ENCODE measurements at regions not wholly inside any gene's neighbourhood (a gene's known extent, or its start where the extent isn't known, plus 50 kb on each side); places are given as distances from the start of the nearest gene placed in this dataset.

DNA sequence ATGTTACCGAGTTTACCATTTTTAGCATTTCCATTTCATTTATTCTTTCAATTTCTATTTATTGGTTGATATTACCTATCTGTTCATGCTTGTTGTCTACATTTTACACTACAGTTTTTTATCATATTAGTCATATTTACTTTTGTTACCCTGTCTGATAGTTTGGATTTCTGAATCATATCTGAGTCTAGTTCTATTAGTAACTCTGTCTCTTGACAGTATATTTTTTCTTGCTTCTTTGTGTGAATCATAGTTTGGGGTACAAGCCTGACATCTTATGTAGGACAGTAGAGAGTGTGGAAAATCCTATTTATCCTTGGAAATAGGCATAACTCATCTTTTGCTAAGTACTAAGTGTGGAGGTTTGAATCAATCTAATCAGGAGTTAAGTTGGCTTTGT is 263.9 kb upstream of the SESN3 start:
- no peak overlapping the region for H3K27ac Mint-ChIP-seq (ENCODE audit: unreplicated experiment)
- no peak overlapping the region for H3K4me3 Mint-ChIP-seq (ENCODE audit: unreplicated experiment)
- peaks cover 10% of the 10 kb centered on the region for H3K36me3 Mint-ChIP-seq (ENCODE audit: low read depth)
- H3K4me1 Mint-ChIP-seq (ENCODE audit: low read depth), result peaks cover 16% of the 10 kb centered on the region
- peaks cover 30% of the 10 kb centered on the region for H3K9me3 Mint-ChIP-seq (ENCODE audit: low read depth)
- TF ChIP-seq, protein P1, sequence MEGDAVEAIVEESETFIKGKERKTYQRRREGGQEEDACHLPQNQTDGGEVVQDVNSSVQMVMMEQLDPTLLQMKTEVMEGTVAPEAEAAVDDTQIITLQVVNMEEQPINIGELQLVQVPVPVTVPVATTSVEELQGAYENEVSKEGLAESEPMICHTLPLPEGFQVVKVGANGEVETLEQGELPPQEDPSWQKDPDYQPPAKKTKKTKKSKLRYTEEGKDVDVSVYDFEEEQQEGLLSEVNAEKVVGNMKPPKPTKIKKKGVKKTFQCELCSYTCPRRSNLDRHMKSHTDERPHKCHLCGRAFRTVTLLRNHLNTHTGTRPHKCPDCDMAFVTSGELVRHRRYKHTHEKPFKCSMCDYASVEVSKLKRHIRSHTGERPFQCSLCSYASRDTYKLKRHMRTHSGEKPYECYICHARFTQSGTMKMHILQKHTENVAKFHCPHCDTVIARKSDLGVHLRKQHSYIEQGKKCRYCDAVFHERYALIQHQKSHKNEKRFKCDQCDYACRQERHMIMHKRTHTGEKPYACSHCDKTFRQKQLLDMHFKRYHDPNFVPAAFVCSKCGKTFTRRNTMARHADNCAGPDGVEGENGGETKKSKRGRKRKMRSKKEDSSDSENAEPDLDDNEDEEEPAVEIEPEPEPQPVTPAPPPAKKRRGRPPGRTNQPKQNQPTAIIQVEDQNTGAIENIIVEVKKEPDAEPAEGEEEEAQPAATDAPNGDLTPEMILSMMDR (IDR thresholded peaks at IDR 0.05), result no peak
- DNase-seq (ENCODE audit: low spot score), result no peak
- no peaks in the 10 kb centered on the region for H3K27me3 Mint-ChIP-seq (ENCODE audit: low read depth)

DNA sequence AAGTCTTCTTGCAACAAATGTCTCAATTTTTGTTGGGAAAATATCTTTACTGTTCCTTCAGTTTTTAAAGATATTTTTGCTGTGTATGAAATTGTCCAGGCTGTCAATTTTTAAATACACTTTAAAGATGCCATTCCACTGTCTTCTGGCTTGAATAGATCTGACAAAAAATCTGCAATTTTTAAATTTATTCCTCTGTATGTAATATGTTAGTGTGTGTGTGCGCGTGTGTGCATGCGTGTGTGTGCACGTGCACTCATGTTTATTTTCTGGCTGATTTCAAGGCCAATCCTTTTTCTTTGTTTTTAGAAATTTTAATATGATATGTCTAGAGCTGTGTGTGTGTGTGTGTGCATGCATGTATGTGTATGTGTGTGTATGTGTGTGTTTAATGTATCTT is 263.2 kb upstream of the SESN3 start:
- peaks cover 9% of the 10 kb centered on the region for H3K4me1 Mint-ChIP-seq (ENCODE audit: low read depth)
- no peak overlapping the region for H3K27ac Mint-ChIP-seq (ENCODE audit: unreplicated experiment)
- TF ChIP-seq, protein P1 (IDR thresholded peaks at IDR 0.05), result no peak
- no peak for DNase-seq (ENCODE audit: low spot score)
- peaks cover 11% of the 10 kb centered on the region for H3K36me3 Mint-ChIP-seq (ENCODE audit: low read depth)
- peaks cover 30% of the 10 kb centered on the region for H3K9me3 Mint-ChIP-seq (ENCODE audit: low read depth)
- no peaks in the 10 kb centered on the region for H3K27me3 Mint-ChIP-seq (ENCODE audit: low read depth)
- H3K4me3 Mint-ChIP-seq (ENCODE audit: unreplicated experiment), result no peak overlapping the region

DNA sequence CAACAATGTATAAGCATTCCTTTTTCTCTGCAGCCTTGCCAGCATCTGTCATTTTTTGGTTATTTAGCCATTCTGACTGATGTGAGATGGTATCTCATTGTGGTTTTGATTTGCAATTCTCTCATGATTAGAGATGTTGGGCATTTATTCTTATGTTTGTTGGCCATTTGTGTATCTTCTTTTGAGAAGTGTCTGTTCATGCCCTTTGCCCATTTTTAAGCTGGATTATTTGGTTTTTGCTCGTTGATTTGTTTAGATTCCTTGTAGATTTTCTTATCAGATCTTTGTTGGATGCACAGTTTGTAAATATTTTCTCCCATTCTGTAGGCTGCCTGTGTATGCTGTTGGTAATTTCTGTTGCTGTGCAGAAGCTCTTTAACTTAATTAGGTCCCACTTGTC is 259.6 kb upstream of the SESN3 start:
- Mint-ChIP-seq H3K4me1 (ENCODE audit: low read depth) (peaks cover 11% of the 10 kb centered on the region), H3K36me3 (ENCODE audit: low read depth) (peaks cover 11% of the 10 kb centered on the region), H3K9me3 (ENCODE audit: low read depth) (peaks cover 32% of the 10 kb centered on the region), H3K4me3 (ENCODE audit: unreplicated experiment) (no peak overlapping the region), H3K27me3 (ENCODE audit: low read depth) (no peaks in the 10 kb centered on the region), H3K27ac (ENCODE audit: unreplicated experiment) (no peak overlapping the region)
- DNase-seq (ENCODE audit: low spot score), result no peak
- TF ChIP-seq, protein P1 (IDR thresholded peaks at IDR 0.05), result no peak

DNA sequence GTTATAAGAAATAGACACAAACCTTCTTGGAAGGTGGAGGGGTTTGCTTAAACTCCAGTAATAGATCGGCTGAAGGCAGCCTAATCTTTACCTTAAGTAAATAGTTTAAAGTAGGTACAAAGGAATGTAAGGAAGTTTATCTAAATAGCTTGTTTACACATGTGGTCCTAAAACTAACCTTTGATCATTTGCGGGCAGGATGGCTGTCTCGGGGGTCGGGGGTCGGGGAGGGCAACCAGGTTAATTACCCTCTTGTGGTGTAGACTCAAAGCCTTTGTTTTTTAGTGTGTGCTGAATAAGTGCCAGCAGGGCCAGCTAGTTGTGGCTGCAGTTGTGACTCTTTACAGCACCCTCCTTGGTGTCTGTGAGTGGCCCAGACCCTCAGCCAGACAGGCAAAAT is 256.9 kb upstream of the SESN3 start:
- peaks cover 31% of the 10 kb centered on the region for H3K4me1 Mint-ChIP-seq (ENCODE audit: low read depth)
- H3K4me3 Mint-ChIP-seq (ENCODE audit: unreplicated experiment), result no peak overlapping the region
- H3K27me3 Mint-ChIP-seq (ENCODE audit: low read depth), result no peaks in the 10 kb centered on the region
- TF ChIP-seq, protein P1 (IDR thresholded peaks at IDR 0.05), result no peak
- H3K36me3 Mint-ChIP-seq (ENCODE audit: low read depth), result peaks cover 11% of the 10 kb centered on the region
- H3K27ac Mint-ChIP-seq (ENCODE audit: unreplicated experiment), result no peak overlapping the region
- no peak for DNase-seq (ENCODE audit: low spot score)
- peaks cover 20% of the 10 kb centered on the region for H3K9me3 Mint-ChIP-seq (ENCODE audit: low read depth)

DNA sequence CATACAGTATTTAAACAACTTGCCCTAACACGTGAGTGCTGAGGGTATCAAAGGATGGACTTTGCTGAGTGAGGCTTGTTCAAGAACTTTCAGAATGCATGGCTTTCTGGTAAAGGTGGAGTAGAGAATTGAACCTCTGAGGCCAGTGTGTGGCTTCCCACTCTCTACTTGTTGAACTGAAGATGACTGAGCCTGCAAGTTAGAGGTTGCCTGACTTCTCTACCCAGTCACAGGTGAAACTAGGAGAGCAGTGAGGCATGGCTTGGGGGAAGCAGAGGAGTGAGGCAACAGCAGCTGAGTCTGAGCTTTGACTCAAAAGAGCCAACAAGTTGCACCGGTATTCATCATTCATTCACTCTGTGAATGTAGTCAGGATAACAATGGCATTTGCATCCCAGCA is 256.4 kb upstream of the SESN3 start:
- Mint-ChIP-seq H3K36me3 (ENCODE audit: low read depth) (peaks cover 11% of the 10 kb centered on the region), H3K4me3 (ENCODE audit: unreplicated experiment) (no peak overlapping the region), H3K27ac (ENCODE audit: unreplicated experiment) (no peak overlapping the region), H3K4me1 (ENCODE audit: low read depth) (peaks cover 31% of the 10 kb centered on the region), H3K27me3 (ENCODE audit: low read depth) (no peaks in the 10 kb centered on the region), H3K9me3 (ENCODE audit: low read depth) (peaks cover 18% of the 10 kb centered on the region)
- TF ChIP-seq, protein P1 (IDR thresholded peaks at IDR 0.05), result no peak
- DNase-seq (ENCODE audit: low spot score), result no peak

Data from chondrocyte (in vitro differentiated cells).